H1 (cell line): ENCODE measurements at regions not wholly inside any gene's neighbourhood (a gene's known extent, or its start where the extent isn't known, plus 50 kb on each side); places are given as distances from the start of the nearest gene placed in this dataset.

ENCODE experiments used
- CTCF ChIA-PET: fragments of 300-600 bp; sonication (Branson Sonifier 250); formaldehyde crosslinking; loops from one replicate; lab custom pipeline; 2021; ENCODE audit not compliant: partially characterized antibody; lab: Charles Lee
- POLR2A ChIA-PET: fragments of 300-600 bp; sonication (Branson Sonifier 250); formaldehyde crosslinking; loops from one replicate; lab custom pipeline; 2021; ENCODE audit warnings: inconsistent platforms; ENCODE audit not compliant: partially characterized antibody; lab: Charles Lee
- DNase-seq, 2 experiments: peaks; one replicate each; pipeline versions ENCODE4 v3.0.0 to v3.0.0-alpha.2; 2010 to 2022; ENCODE audit warnings: low spot score in 2 of 2, low read depth in 1 of 2, mixed read lengths in 1 of 2
- FAIRE-seq: peaks from 2 replicates; lab custom pipeline; 2011; peaks lifted over from hg19 to GRCh38; lab: Jason Lieb, UNC
- H2AFZ ChIP-seq: 2 replicates; pipeline ENCODE4 v1.8.1; 2012; ENCODE audit warnings: low read length, inconsistent platforms
- H2AK5ac ChIP-seq: 2 replicates; pipeline ENCODE4 v1.6.1; 2013; ENCODE audit warnings: low read depth, low read length
- H2BK120ac ChIP-seq: replicated peaks from 2 replicates; pipeline ENCODE3; 2013; ENCODE audit warnings: low read depth, low read length, inconsistent platforms
- H2BK12ac ChIP-seq: 2 replicates; pipeline ENCODE4 v1.6.1; 2013; ENCODE audit warnings: low read depth, low read length
- H2BK15ac ChIP-seq: 2 replicates; pipeline ENCODE4 v1.6.1; 2013; ENCODE audit warnings: low read length
- H2BK20ac ChIP-seq: 2 replicates; pipeline ENCODE4 v1.6.1; 2013; ENCODE audit warnings: low read length
- H2BK5ac ChIP-seq: 2 replicates; pipeline ENCODE4 v1.6.1; 2013; ENCODE audit warnings: low read depth, low read length
- H3K14ac ChIP-seq: 2 replicates; pipeline ENCODE4 v1.6.1; 2013; ENCODE audit warnings: inconsistent platforms; ENCODE audit not compliant: insufficient read length
- H3K18ac ChIP-seq: 2 replicates; pipeline ENCODE4 v1.6.1; 2013; ENCODE audit warnings: low read length; ENCODE audit errors: extremely low read depth
- H3K23ac ChIP-seq: 2 replicates; pipeline ENCODE4 v1.6.1; 2013; ENCODE audit warnings: inconsistent platforms; ENCODE audit not compliant: insufficient read length
- H3K23me2 ChIP-seq: 2 replicates; pipeline ENCODE4 v1.6.1; 2013; ENCODE audit warnings: low read depth, low read length
- H3K27ac ChIP-seq: 2 replicates; pipeline ENCODE4 v1.6.1; 2011; ENCODE audit warnings: low read depth, low read length, inconsistent platforms
- H3K27me3 ChIP-seq, 4 experiments: replicated peaks in 1 of 4; 1 replicate in 1 of 4; 2 replicates in 3 of 4; pipeline versions ENCODE4 v1.6.1 to v1.8.1; 2011 to 2013; ENCODE audit warnings: low read length in 3 of 4, mild to moderate bottlenecking in 3 of 4, inconsistent platforms in 2 of 4, mixed read lengths in 2 of 4, moderate library complexity in 1 of 4; ENCODE audit not compliant: control insufficient read depth in 3 of 4, insufficient read depth in 3 of 4; ENCODE audit errors: extremely low read depth in 1 of 4
- H3K36me3 ChIP-seq, 4 experiments: 2 replicates each; pipeline versions ENCODE4 v1.6.1 to v1.8.1; 2011 to 2013; ENCODE audit warnings: mild to moderate bottlenecking in 4 of 4, low read length in 3 of 4, moderate library complexity in 2 of 4, control low read depth in 1 of 4, inconsistent platforms in 1 of 4; ENCODE audit not compliant: insufficient read depth in 4 of 4, control insufficient read depth in 2 of 4
- H3K4ac ChIP-seq: replicated peaks from 2 replicates; pipeline ENCODE3; 2013; ENCODE audit warnings: low read length, low read depth, mixed read lengths, inconsistent platforms; ENCODE audit not compliant: insufficient read length
- H3K4me1 ChIP-seq, 4 experiments: replicated peaks in 1 of 4; 1 replicate in 1 of 4; 2 replicates in 3 of 4; pipeline versions ENCODE4 v1.6.1 to v1.8.1; 2011 to 2013; ENCODE audit warnings: low read length in 3 of 4, inconsistent platforms in 2 of 4, mixed read lengths in 1 of 4; ENCODE audit not compliant: insufficient read depth in 4 of 4, control insufficient read depth in 3 of 4
- H3K4me2 ChIP-seq, 2 experiments: 2 replicates each; pipeline versions ENCODE4 v1.6.1 to v1.8.1; 2011 to 2013; ENCODE audit warnings: low read depth in 2 of 2, low read length in 2 of 2, control low read depth in 1 of 2, inconsistent platforms in 1 of 2, mild to moderate bottlenecking in 1 of 2; ENCODE audit not compliant: insufficient read depth in 1 of 2
- H3K4me3 ChIP-seq, 4 experiments: fragments of 200-600, 300-600 bp in 1 of 4; sonication (generic), shearing (Covaris generic), sonication (Bioruptor Twin) in 1 of 4; 2 replicates each; pipeline versions ENCODE4 v1.5.1 to v1.8.1; 2011 to 2016; ENCODE audit warnings: low read length in 4 of 4, low read depth in 3 of 4, control low read depth in 2 of 4, inconsistent platforms in 2 of 4, mild to moderate bottlenecking in 2 of 4, mixed read lengths in 1 of 4, moderate library complexity in 1 of 4; ENCODE audit not compliant: insufficient read depth in 2 of 4; ENCODE audit errors: extremely low read depth in 1 of 4
- H3K56ac ChIP-seq: replicated peaks from 2 replicates; pipeline ENCODE3; 2013; ENCODE audit warnings: low read depth, mild to moderate bottlenecking, mixed read lengths, low read length, inconsistent platforms; ENCODE audit not compliant: insufficient read length
- H3K79me1 ChIP-seq: 2 replicates; pipeline ENCODE4 v1.6.1; 2013; ENCODE audit warnings: low read depth, low read length, control low read depth
- H3K79me2 ChIP-seq, 2 experiments: 2 replicates each; pipeline versions ENCODE4 v1.6.1 to v1.8.1; 2012 to 2013; ENCODE audit warnings: low read length in 2 of 2, mild to moderate bottlenecking in 2 of 2, inconsistent platforms in 1 of 2; ENCODE audit not compliant: insufficient read depth in 2 of 2, control insufficient read depth in 1 of 2
- H3K9ac ChIP-seq, 4 experiments: replicated peaks in 1 of 4; 1 replicate in 1 of 4; 2 replicates in 3 of 4; pipeline versions ENCODE4 v1.6.1 to v1.8.1; 2011 to 2013; ENCODE audit warnings: low read depth in 3 of 4, low read length in 3 of 4, control low read depth in 2 of 4, mild to moderate bottlenecking in 2 of 4, moderate library complexity in 2 of 4, inconsistent platforms in 1 of 4; ENCODE audit errors: extremely low read depth in 1 of 4
- H3K9me3 ChIP-seq, 2 experiments: 2 replicates each; pipeline versions ENCODE4 v1.6.1 to v1.8.1; 2012 to 2013; ENCODE audit warnings: mild to moderate bottlenecking in 2 of 2, moderate library complexity in 2 of 2, control low read depth in 1 of 2, inconsistent platforms in 1 of 2, low read depth in 1 of 2, low read length in 1 of 2, mixed read lengths in 1 of 2; ENCODE audit not compliant: insufficient read depth in 2 of 2
- H4K20me1 ChIP-seq, 2 experiments: replicated peaks in 1 of 2; 2 replicates each; pipeline versions ENCODE3 to v1.8.1; 2011 to 2013; ENCODE audit warnings: inconsistent platforms in 2 of 2, low read length in 2 of 2, mild to moderate bottlenecking in 1 of 2; ENCODE audit not compliant: insufficient read depth in 2 of 2, control insufficient read depth in 1 of 2
- H4K5ac ChIP-seq: 2 replicates; pipeline ENCODE4 v1.6.1; 2013; ENCODE audit warnings: low read length, low read depth, mixed read lengths, inconsistent platforms; ENCODE audit not compliant: insufficient read length
- H4K8ac ChIP-seq: 2 replicates; pipeline ENCODE4 v1.8.0; 2013; ENCODE audit warnings: mild to moderate bottlenecking, moderate library complexity, low read length, inconsistent platforms; ENCODE audit not compliant: insufficient read depth; ENCODE audit errors: extremely low read depth
- H4K91ac ChIP-seq: replicated peaks from 2 replicates; pipeline ENCODE3; 2013; ENCODE audit warnings: low read length, mixed read lengths, inconsistent platforms; ENCODE audit not compliant: insufficient read length
- CEBPB ChIP-seq: IDR thresholded peaks from 2 replicates; pipeline ENCODE4 v1.6.1; 2012; ENCODE audit warnings: low read depth, low read length
- CREB1 ChIP-seq: IDR thresholded peaks from 2 replicates; pipeline ENCODE4 v1.6.1; 2012; ENCODE audit warnings: inconsistent platforms
- KDM1A ChIP-seq: fragments of 200-600, 300-600 bp; sonication (generic); IDR thresholded peaks from 2 replicates; pipeline ENCODE4 v1.7.1; 2016; ENCODE audit warnings: mild to moderate bottlenecking, low read length, borderline replicate concordance
- KDM4A ChIP-seq: IDR thresholded peaks from one replicate; pipeline ENCODE4 v1.7.1; 2012; ENCODE audit warnings: low read depth, mild to moderate bottlenecking, moderate library complexity, low read length, inconsistent platforms; ENCODE audit not compliant: severe bottlenecking
- NANOG ChIP-seq: IDR thresholded peaks from 2 replicates; pipeline ENCODE4 v1.6.1; 2011; ENCODE audit warnings: low read length, low read depth, mild to moderate bottlenecking, inconsistent platforms; ENCODE audit not compliant: insufficient read depth, poor library complexity, severe bottlenecking
- POLR2AphosphoS5 ChIP-seq: IDR thresholded peaks from 2 replicates; pipeline ENCODE4 v1.6.1; 2011; ENCODE audit warnings: low read depth, low read length
- POU5F1 ChIP-seq: IDR thresholded peaks from 2 replicates; pipeline ENCODE4 v1.6.1; 2011; ENCODE audit warnings: low read depth, mild to moderate bottlenecking, low read length, moderate library complexity
- RNF2 ChIP-seq: fragments of 200-900, 300-1000 bp; sonication (generic); IDR thresholded peaks from 2 replicates; pipeline ENCODE4 v1.7.1; 2016; ENCODE audit warnings: borderline replicate concordance, low read depth, mild to moderate bottlenecking, antibody characterized with exemption, low read length; ENCODE audit not compliant: poor library complexity, severe bottlenecking; ENCODE audit errors: missing control alignments
- SIN3A ChIP-seq, 2 experiments: IDR thresholded peaks in 1 of 2; conservative IDR thresholded peaks in 1 of 2; 2 replicates each; pipeline ENCODE4 v1.6.1; 2011 to 2012; ENCODE audit warnings: low read length in 2 of 2, improper control_type of control experiment in 1 of 2, low read depth in 1 of 2, mild to moderate bottlenecking in 1 of 2
- SP4 ChIP-seq: IDR thresholded peaks from 2 replicates; pipeline ENCODE4 v1.6.1; 2012; ENCODE audit warnings: low read length, inconsistent platforms
- WGBS, 2 experiments: shearing (Covaris generic) in 1 of 2; methylation state at CpG; one replicate each; pipeline versions ENCODE4 v1.1.6 to v1.1.7; 2013 to 2015; ENCODE audit warnings: low lambda C conversion rate in 2 of 2, mixed read lengths in 2 of 2, inconsistent platforms in 1 of 2, low coverage in 1 of 2, missing lambda C conversion rate in 1 of 2; ENCODE audit not compliant: insufficient replicate concordance in 2 of 2, insufficient coverage in 1 of 2, insufficient read length in 1 of 2; ENCODE audit errors: extremely low coverage in 1 of 2, missing lambda C conversion rate in 1 of 2; 5-methylcytosine and 5-hydroxymethylcytosine counted together
- TF ChIP-seq, protein P1 (sequence below): IDR thresholded peaks from 2 replicates; pipeline ENCODE4 v1.6.1; 2012; ENCODE audit warnings: inconsistent platforms

- ChIA-PET POLR2A (no interaction called here), CTCF (interaction anchor here (0.6 to 1.8 kb wide), 6 partner anchors 13 to 301 kb away, joined by 3 to 5 read pairs (median 3); no protein-coding TSS in a partner anchor)
- Histone ChIP-seq H2BK15ac (no peak overlapping the region), H2AFZ (no peak overlapping the region), H2BK20ac (no peak overlapping the region), H3K4me1 (no peaks in the 10 kb centered on the region; a peak in 1 of 7 replicates), H3K23ac (no peak overlapping the region), H3K4me2 (no peak overlapping the region), H4K8ac (peak overlapping the region; percentile 7; the same call in 1 of the 2 replicates), H3K27ac (no peak overlapping the region), H3K27me3 (peaks cover 0 to 2% (median 0%) of the 10 kb centered on the region in 4 experiments; a peak in 2 of 7 replicates), H3K79me1 (no peaks in the 10 kb centered on the region), H2BK5ac (no peak overlapping the region), H2BK120ac (no peak overlapping the region), H3K4ac (no peak overlapping the region), H3K4me3 (no peak overlapping the region), H4K91ac (no peak overlapping the region), H3K14ac (no peak overlapping the region), H4K20me1 (peaks cover 0 to 2% of the 10 kb centered on the region in 2 experiments), H4K5ac (no peak overlapping the region), H3K36me3 (no peaks in the 10 kb centered on the region), H3K18ac (no peak overlapping the region), H2BK12ac (0 out of 2 replicates have a peak overlapping the region, but pooled peaks have one; percentile 39), H3K9me3 (no peaks in the 10 kb centered on the region), H3K56ac (no peak overlapping the region), H3K23me2 (no peaks in the 10 kb centered on the region), H3K79me2 (no peaks in the 10 kb centered on the region), H3K9ac (no peak overlapping the region), H2AK5ac (no peak overlapping the region)
- DNase-seq (no peak), FAIRE-seq (no peak)
- TF ChIP-seq RNF2 (no peak), POLR2AphosphoS5 (no peak), KDM1A (no peak), CREB1 (no peak), POU5F1 (no peak), SP4 (no peak), NANOG (no peak), CEBPB (no peak), SIN3A (conservative IDR thresholded peaks at IDR 0.05 in 1 of 2, IDR thresholded peaks at IDR 0.05 in 1 of 2; ENCODE audit: low read depth in 1 of 2, low read length in 2 of 2) (no peak), KDM4A (no peak)
- TF ChIP-seq, protein P1, sequence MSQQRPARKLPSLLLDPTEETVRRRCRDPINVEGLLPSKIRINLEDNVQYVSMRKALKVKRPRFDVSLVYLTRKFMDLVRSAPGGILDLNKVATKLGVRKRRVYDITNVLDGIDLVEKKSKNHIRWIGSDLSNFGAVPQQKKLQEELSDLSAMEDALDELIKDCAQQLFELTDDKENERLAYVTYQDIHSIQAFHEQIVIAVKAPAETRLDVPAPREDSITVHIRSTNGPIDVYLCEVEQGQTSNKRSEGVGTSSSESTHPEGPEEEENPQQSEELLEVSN: no peak
- 92% methylated on average over 12 of the region's 12 CpGs; no CpG with 5 or more reads in 1 of the 2 experiments for WGBS, 2 experiments
These were observed 249.6 kb downstream of the RBFOX3 start for GRCh38 chr17:79361221-79361734.
